GM23248 (cell line): ENCODE measurements at regions not wholly inside any gene's neighbourhood (a gene's known extent, or its start where the extent isn't known, plus 50 kb on each side); places are given as distances from the start of the nearest gene placed in this dataset.
A peak's percentile ranks its signal among the peaks of the same experiment; 100 is the strongest.
"Not testable (repeated sequence)": the region's sequence is repeated elsewhere in the genome, so short reads cannot be mapped to it uniquely, and the experiment has no call there.

ENCODE experiments used
- DNase-seq: peaks from one replicate; pipeline ENCODE4 v3.0.0-alpha.2; 2015
- H2AFZ ChIP-seq: fragments of 200-600 bp; sonication (generic); 2 replicates; pipeline ENCODE4 v1.6.1; 2016; ENCODE audit warnings: antibody characterized with exemption
- H3F3A ChIP-seq: fragments of 200-600 bp; sonication (generic); 2 replicates; pipeline ENCODE4 v1.6.1; 2016; ENCODE audit warnings: mild to moderate bottlenecking, antibody characterized with exemption, mixed run types; ENCODE audit not compliant: insufficient read depth
- H3K27ac ChIP-seq: fragments of 200-600 bp; sonication (generic); 2 replicates; pipeline ENCODE4 v1.5.1; 2016; ENCODE audit warnings: mild to moderate bottlenecking
- H3K27me3 ChIP-seq: fragments of 200-600 bp; sonication (generic); replicated peaks from 2 replicates; pipeline ENCODE4 v1.6.1; 2016; ENCODE audit warnings: mild to moderate bottlenecking; ENCODE audit not compliant: insufficient read depth
- H3K36me3 ChIP-seq: fragments of 200-600 bp; sonication (generic); 2 replicates; pipeline ENCODE4 v1.6.1; 2016; ENCODE audit warnings: low read depth, mild to moderate bottlenecking
- H3K4me1 ChIP-seq: fragments of 200-600 bp; sonication (generic); 2 replicates; pipeline ENCODE4 v1.6.1; 2016; ENCODE audit warnings: mild to moderate bottlenecking; ENCODE audit not compliant: insufficient read depth
- H3K4me2 ChIP-seq: fragments of 200-600 bp; sonication (generic); one replicate; pipeline ENCODE4 v1.6.1; 2016; ENCODE audit warnings: mild to moderate bottlenecking; ENCODE audit not compliant: unreplicated experiment
- H3K4me3 ChIP-seq: fragments of 200-600 bp; sonication (generic); 2 replicates; pipeline ENCODE4 v1.5.1; 2016; ENCODE audit warnings: mild to moderate bottlenecking
- H3K79me2 ChIP-seq: fragments of 200-600 bp; sonication (generic); 2 replicates; pipeline ENCODE4 v1.6.1; 2016; ENCODE audit warnings: mild to moderate bottlenecking; ENCODE audit not compliant: insufficient read depth
- H3K9ac ChIP-seq: fragments of 200-600 bp; sonication (generic); 2 replicates; pipeline ENCODE4 v1.6.1; 2016; ENCODE audit warnings: mild to moderate bottlenecking
- H3K9me2 ChIP-seq: fragments of 200-600 bp; sonication (generic); 2 replicates; pipeline ENCODE4 v1.6.1; 2016; ENCODE audit warnings: mixed run types, mild to moderate bottlenecking, moderate library complexity; ENCODE audit not compliant: insufficient read depth
- H3K9me3 ChIP-seq: fragments of 200-600 bp; sonication (generic); one replicate; pipeline ENCODE4 v1.6.1; 2017; ENCODE audit warnings: low read depth
- H4K20me1 ChIP-seq: fragments of 200-600 bp; sonication (generic); 2 replicates; pipeline ENCODE4 v1.6.0; 2016; ENCODE audit not compliant: insufficient read depth
- EZH2 ChIP-seq: fragments of 200-600 bp; sonication (generic); IDR thresholded peaks from 2 replicates; pipeline ENCODE4 v1.6.1; 2018; ENCODE audit warnings: antibody characterized with exemption, mild to moderate bottlenecking; ENCODE audit not compliant: insufficient read depth, poor library complexity, severe bottlenecking
- EZH2phosphoT487 ChIP-seq: fragments of 200-600 bp; sonication (generic); IDR thresholded peaks from 2 replicates; pipeline ENCODE4 v1.6.1; 2018; ENCODE audit warnings: antibody characterized with exemption, moderate library complexity, mild to moderate bottlenecking, low read depth; ENCODE audit not compliant: insufficient read depth
- WGBS, 2 experiments: methylation state at CpG; one replicate each; pipeline ENCODE4 v1.1.6; 2015 to 2017; ENCODE audit warnings: low lambda C conversion rate in 2 of 2, low coverage in 1 of 2; ENCODE audit errors: missing lambda C conversion rate in 2 of 2; 5-methylcytosine and 5-hydroxymethylcytosine counted together
- in situ Hi-C: fragments of 300-500 bp; cut with MboI; formaldehyde crosslinking; loops from 2 replicates; pipeline ENCODE4 v1.15.0; 2020

DNA sequence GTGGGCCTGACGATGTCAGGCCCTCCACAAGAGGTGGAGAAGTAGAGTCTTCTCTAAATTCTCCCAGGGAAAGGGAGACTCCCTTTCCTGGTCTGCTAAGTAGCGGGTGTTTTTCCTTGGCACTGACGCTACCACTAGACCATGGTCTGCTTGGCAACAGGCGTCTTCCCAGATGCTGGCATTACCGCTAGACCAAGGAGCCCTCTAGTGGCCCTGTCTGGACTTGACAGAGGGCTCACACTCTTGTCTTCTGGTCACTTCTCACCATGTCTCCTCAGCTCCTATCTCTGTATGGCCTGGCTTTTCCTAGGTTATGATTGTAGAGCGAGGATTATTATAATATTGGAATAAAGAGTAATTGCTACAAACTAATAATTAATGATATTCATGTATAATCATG lies 51.1 kb upstream of the RASSF6 start:
- H3K9ac ChIP-seq, in situ Hi-C loops, H3K36me3 ChIP-seq, DNase-seq, H2AFZ ChIP-seq, H3K4me3 ChIP-seq, H3K9me2 ChIP-seq, H4K20me1 ChIP-seq, H3K9me3 ChIP-seq, H3K27me3 ChIP-seq, H3K79me2 ChIP-seq, H3K27ac ChIP-seq, H3K4me2 ChIP-seq: not testable (repeated sequence)
- 84 to 85% methylated on average over 6 of the region's 6 CpGs for WGBS, 2 experiments
- Histone ChIP-seq H3K4me1 (peaks cover 20% of the 10 kb centered on the region), H3F3A (0 out of 2 replicates have a peak, but pooled peaks cover 11% of the 10 kb centered on the region)

DNA sequence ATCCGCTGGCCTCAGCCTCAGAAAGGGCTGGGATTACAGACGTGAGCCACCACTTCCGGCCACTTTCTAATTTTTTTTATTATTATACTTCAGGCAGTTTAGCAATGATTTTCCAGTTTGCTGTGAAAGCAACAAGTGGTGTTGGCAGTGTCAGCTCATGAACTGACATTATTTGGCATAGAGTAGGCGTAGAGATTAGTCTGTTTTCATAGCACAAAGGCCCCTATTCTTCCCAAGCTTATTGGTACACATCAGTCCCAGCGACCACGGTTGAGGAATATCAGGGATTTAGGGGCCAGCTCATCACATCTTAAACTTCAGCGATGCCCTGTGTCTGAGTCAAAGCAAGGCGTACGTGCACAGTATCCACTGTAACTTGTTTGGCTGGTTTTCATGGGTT lies 53.0 kb upstream of the RASSF6 start:
- Histone ChIP-seq H3F3A (0 out of 2 replicates have a peak, but pooled peaks cover 11% of the 10 kb centered on the region), H3K9me2 (no peaks in the 10 kb centered on the region), H3K4me3 (no peak overlapping the region), H2AFZ (no peak overlapping the region), H3K9me3 (no peaks in the 10 kb centered on the region), H3K9ac (no peak overlapping the region), H3K4me2 (no peak overlapping the region), H3K27me3 (no peaks in the 10 kb centered on the region), H3K36me3 (no peaks in the 10 kb centered on the region), H4K20me1 (no peaks in the 10 kb centered on the region), H3K4me1 (peaks cover 20% of the 10 kb centered on the region), H3K27ac (no peak overlapping the region), H3K79me2 (no peaks in the 10 kb centered on the region)
- no peak for DNase-seq
- TF ChIP-seq EZH2phosphoT487 (no peak), EZH2 (no peak)
- WGBS, 2 experiments: 94 to 95% methylated on average over 9 of the region's 9 CpGs
- in situ Hi-C loops: no loop called here

DNA sequence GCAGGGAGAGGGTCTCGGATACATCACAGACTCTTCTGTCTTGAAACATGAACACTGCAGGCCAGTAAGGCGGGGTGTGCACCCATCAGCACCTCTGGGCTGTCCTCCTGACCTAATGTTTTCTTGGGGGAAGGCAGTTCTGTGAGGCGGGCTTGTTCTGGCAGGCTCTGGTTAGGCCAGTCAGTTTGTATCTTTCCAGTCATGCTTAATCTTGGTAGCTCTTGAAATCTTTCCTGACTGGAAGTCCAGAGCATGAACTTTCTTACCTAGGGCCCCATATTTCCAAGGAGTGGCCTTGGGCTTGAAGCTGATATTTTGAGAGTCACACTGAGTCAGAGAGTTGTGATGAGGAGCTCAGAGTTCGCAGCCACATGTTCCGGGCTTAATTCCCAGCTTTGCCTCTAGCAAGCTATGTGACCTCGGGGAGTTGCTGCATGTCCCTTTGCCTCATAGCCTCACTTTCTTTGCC lies 54.2 kb upstream of the RASSF6 start:
- Histone ChIP-seq H3K9ac (no peak overlapping the region), H3K27me3 (no peaks in the 10 kb centered on the region), H3K27ac (no peak overlapping the region), H3K4me2 (no peak overlapping the region), H2AFZ (0 out of 2 replicates have a peak overlapping the region, but pooled peaks have one; percentile 26), H3K4me1 (peaks cover 14% of the 10 kb centered on the region), H3K79me2 (no peaks in the 10 kb centered on the region), H4K20me1 (no peaks in the 10 kb centered on the region), H3K9me2 (no peaks in the 10 kb centered on the region), H3K9me3 (no peaks in the 10 kb centered on the region), H3F3A (peaks cover 5% of the 10 kb centered on the region; the same call in 1 of the 2 replicates), H3K4me3 (no peak overlapping the region), H3K36me3 (no peaks in the 10 kb centered on the region)
- no peak for TF ChIP-seq EZH2phosphoT487
- no peak for TF ChIP-seq EZH2
- 87 to 92% methylated on average over 6 of the region's 6 CpGs for WGBS, 2 experiments
- DNase-seq: peak; percentile 50
- in situ Hi-C loops: no loop called here

DNA sequence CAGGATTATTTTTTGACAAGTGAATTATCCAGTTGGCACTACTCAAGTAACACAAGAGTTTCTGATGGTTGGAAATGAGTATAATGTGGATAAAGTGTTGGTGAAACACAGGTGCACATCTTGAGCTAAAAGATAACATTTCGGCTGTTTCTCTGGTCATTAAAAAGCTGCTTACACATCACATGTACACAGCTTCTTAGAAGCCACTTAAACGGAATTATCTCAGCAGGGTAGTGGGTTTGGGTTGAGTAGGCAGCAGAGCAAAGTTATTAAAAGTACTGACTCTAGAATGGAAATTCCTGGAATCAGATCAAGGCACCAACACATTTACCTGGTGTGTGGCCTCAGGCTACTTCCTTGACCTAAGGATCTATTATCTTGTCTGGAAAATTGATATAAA lies 55.4 kb upstream of the RASSF6 start:
- Histone ChIP-seq H3K4me1 (peaks cover 18% of the 10 kb centered on the region), H3K9me2 (no peaks in the 10 kb centered on the region), H3K36me3 (no peaks in the 10 kb centered on the region), H2AFZ (no peak overlapping the region), H3K9me3 (no peaks in the 10 kb centered on the region), H3K27ac (no peak overlapping the region), H3K27me3 (no peaks in the 10 kb centered on the region), H3K4me2 (no peak overlapping the region), H3F3A (peaks cover 15% of the 10 kb centered on the region; the same call in 1 of the 2 replicates), H3K9ac (no peak overlapping the region), H4K20me1 (no peaks in the 10 kb centered on the region), H3K4me3 (no peak overlapping the region), H3K79me2 (no peaks in the 10 kb centered on the region)
- in situ Hi-C loops: no loop called here
- no peak for DNase-seq
- no peak for TF ChIP-seq EZH2phosphoT487
- no peak for TF ChIP-seq EZH2
- 72 to 73% methylated on average over 2 of the region's 2 CpGs for WGBS, 2 experiments

DNA sequence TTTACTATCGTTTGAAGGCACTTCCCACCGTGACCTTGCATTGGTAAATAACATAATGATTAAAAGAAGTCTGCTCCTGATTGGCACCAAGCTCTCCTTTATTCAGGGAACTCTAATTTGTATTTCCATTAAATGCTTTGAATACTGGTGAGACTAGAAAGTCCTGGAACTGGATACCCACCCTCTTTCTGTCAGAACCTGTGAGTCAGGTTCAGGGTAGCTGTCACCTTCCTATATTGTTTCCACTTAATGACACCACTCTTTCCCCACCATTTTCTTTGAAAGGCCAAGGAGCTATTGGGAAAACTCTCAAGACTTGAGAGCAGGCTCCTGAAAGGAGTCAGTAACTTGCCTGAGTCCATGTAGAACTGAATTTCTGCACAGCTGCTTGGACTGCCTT lies 55.9 kb upstream of the RASSF6 start:
- no peaks in the 10 kb centered on the region for H4K20me1 ChIP-seq
- no peak overlapping the region for H3K4me2 ChIP-seq
- H3K36me3 ChIP-seq: no peaks in the 10 kb centered on the region
- no peaks in the 10 kb centered on the region for H3K79me2 ChIP-seq
- DNase-seq: no peak
- in situ Hi-C loops: no loop called here
- H3K9me3 ChIP-seq: no peaks in the 10 kb centered on the region
- TF ChIP-seq EZH2 (no peak), EZH2phosphoT487 (no peak)
- H3K9ac ChIP-seq: no peak overlapping the region
- no peaks in the 10 kb centered on the region for H3K9me2 ChIP-seq
- H3F3A ChIP-seq: peaks cover 15% of the 10 kb centered on the region; the same call in 1 of the 2 replicates
- no peak overlapping the region for H2AFZ ChIP-seq
- no peak overlapping the region for H3K27ac ChIP-seq
- no peak overlapping the region for H3K4me3 ChIP-seq
- 98% methylated on average over 2 of the region's 2 CpGs for WGBS, 2 experiments
- H3K4me1 ChIP-seq: peaks cover 18% of the 10 kb centered on the region
- no peaks in the 10 kb centered on the region for H3K27me3 ChIP-seq
